GM20000 (cell line): ENCODE measurements at regions not wholly inside any gene's neighbourhood (a gene's known extent, or its start where the extent isn't known, plus 50 kb on each side); places are given as distances from the start of the nearest gene placed in this dataset.

Experiments
- DNase-seq: peaks from one replicate; pipeline ENCODE4 v3.0.0; 2012; ENCODE audit warnings: low spot score
- CTCF ChIP-seq: IDR thresholded peaks from 2 replicates; pipeline ENCODE4 v1.5.1; 2012; ENCODE audit warnings: mild to moderate bottlenecking, control low read depth; ENCODE audit errors: extremely low read depth, missing control alignments

GRCh38 chr13:42484386-42484785 lies 89.6 kb upstream of the TNFSF11 start:
- DNase-seq, result no peak
- TF ChIP-seq CTCF, result no peak

- no peak for DNase-seq
Observed at GRCh38 chr13:42485272-42485671, 88.7 kb upstream of the TNFSF11 start.

GRCh38 chr13:42486711-42487198 lies 87.2 kb upstream of the TNFSF11 start:
- no peak for TF ChIP-seq CTCF
- no peak for DNase-seq

More at GRCh38 chr13:42485272-42485671, 88.7 kb upstream of the TNFSF11 start:
- TF ChIP-seq CTCF, result no peak

- DNase-seq, result no peak
- no peak for TF ChIP-seq CTCF
Observed at GRCh38 chr13:42487221-42487620, 86.7 kb upstream of the TNFSF11 start.

- TF ChIP-seq CTCF, result no peak
- DNase-seq, result no peak
Observed at GRCh38 chr13:42490676-42491075, 83.3 kb upstream of the TNFSF11 start.

- TF ChIP-seq CTCF, result no peak
Observed at GRCh38 chr13:42492372-42492920, 81.5 kb upstream of the TNFSF11 start.

GRCh38 chr13:42494157-42494556 lies 79.8 kb upstream of the TNFSF11 start:
- no peak for TF ChIP-seq CTCF
- DNase-seq, result no peak

More at GRCh38 chr13:42492372-42492920, 81.5 kb upstream of the TNFSF11 start:
- no peak for DNase-seq
